ENCODE measurements at regions not wholly inside any gene's neighbourhood (a gene's known extent, or its start where the extent isn't known, plus 50 kb on each side); places are given as distances from the start of the nearest gene placed in this dataset.
"Not testable (repeated sequence)": the region's sequence is repeated elsewhere in the genome, so short reads cannot be mapped to it uniquely, and the experiment has no call there.

- no peak overlapping the region for H3K27ac Mint-ChIP-seq (ENCODE audit: unreplicated experiment)
- no peak for DNase-seq (ENCODE audit: low spot score)
- no peak for TF ChIP-seq CTCF (IDR thresholded peaks at IDR 0.05; ENCODE audit: unreplicated experiment)
- no peaks in the 10 kb centered on the region for H3K36me3 Mint-ChIP-seq (ENCODE audit: low read depth, unreplicated experiment)
- peaks cover 3% of the 10 kb centered on the region for H3K27me3 Mint-ChIP-seq (ENCODE audit: unreplicated experiment)
- H3K9me3 Mint-ChIP-seq (ENCODE audit: unreplicated experiment): peaks cover 20% of the 10 kb centered on the region
- H3K4me1 Mint-ChIP-seq (ENCODE audit: unreplicated experiment): no peaks in the 10 kb centered on the region
- no peak overlapping the region for H3K4me3 Mint-ChIP-seq (ENCODE audit: unreplicated experiment)
Measured at GRCh38 chr20:55424968-55425367, 580.4 kb downstream of the CBLN4 start.

- Mint-ChIP-seq H3K9me3 (ENCODE audit: unreplicated experiment) (peaks cover 25% of the 10 kb centered on the region), H3K36me3 (ENCODE audit: low read depth, unreplicated experiment) (no peaks in the 10 kb centered on the region), H3K4me1 (ENCODE audit: unreplicated experiment) (no peaks in the 10 kb centered on the region), H3K27me3 (ENCODE audit: unreplicated experiment) (peaks cover 6% of the 10 kb centered on the region), H3K27ac (ENCODE audit: unreplicated experiment) (no peak overlapping the region), H3K4me3 (ENCODE audit: unreplicated experiment) (no peak overlapping the region)
- no peak for TF ChIP-seq CTCF (IDR thresholded peaks at IDR 0.05; ENCODE audit: unreplicated experiment)
- DNase-seq (ENCODE audit: low spot score): no peak
Measured at GRCh38 chr20:55424476-55424875, 580.8 kb downstream of the CBLN4 start.

- H3K4me3 Mint-ChIP-seq (ENCODE audit: unreplicated experiment): no peak overlapping the region
- H3K4me1 Mint-ChIP-seq (ENCODE audit: unreplicated experiment): no peaks in the 10 kb centered on the region
- peaks cover 28% of the 10 kb centered on the region for H3K9me3 Mint-ChIP-seq (ENCODE audit: unreplicated experiment)
- DNase-seq (ENCODE audit: low spot score): no peak
- no peak for TF ChIP-seq CTCF (IDR thresholded peaks at IDR 0.05; ENCODE audit: unreplicated experiment)
- H3K27ac Mint-ChIP-seq (ENCODE audit: unreplicated experiment): no peak overlapping the region
- H3K27me3 Mint-ChIP-seq (ENCODE audit: unreplicated experiment): peaks cover 6% of the 10 kb centered on the region
- H3K36me3 Mint-ChIP-seq (ENCODE audit: low read depth, unreplicated experiment): no peaks in the 10 kb centered on the region
Measured at GRCh38 chr20:55417836-55418235, 587.5 kb downstream of the CBLN4 start.

GRCh38 chr20:55415567-55416142, 589.7 kb downstream of the CBLN4 start:
- Mint-ChIP-seq H3K36me3 (ENCODE audit: low read depth, unreplicated experiment) (no peaks in the 10 kb centered on the region), H3K27ac (ENCODE audit: unreplicated experiment) (no peak overlapping the region), H3K4me1 (ENCODE audit: unreplicated experiment) (no peaks in the 10 kb centered on the region), H3K4me3 (ENCODE audit: unreplicated experiment) (no peak overlapping the region), H3K27me3 (ENCODE audit: unreplicated experiment) (peaks cover 6% of the 10 kb centered on the region), H3K9me3 (ENCODE audit: unreplicated experiment) (peaks cover 21% of the 10 kb centered on the region)
- DNase-seq (ENCODE audit: low spot score): no peak
- TF ChIP-seq CTCF (IDR thresholded peaks at IDR 0.05; ENCODE audit: unreplicated experiment): no peak

- H3K4me1 Mint-ChIP-seq (ENCODE audit: unreplicated experiment); H3K4me3 Mint-ChIP-seq (ENCODE audit: unreplicated experiment); H3K27ac Mint-ChIP-seq (ENCODE audit: unreplicated experiment); H3K27me3 Mint-ChIP-seq (ENCODE audit: unreplicated experiment); H3K36me3 Mint-ChIP-seq (ENCODE audit: low read depth, unreplicated experiment); DNase-seq (ENCODE audit: low spot score): not testable (repeated sequence)
- peaks cover 14% of the 10 kb centered on the region for H3K9me3 Mint-ChIP-seq (ENCODE audit: unreplicated experiment)
Measured at GRCh38 chr20:55412508-55412907, 592.8 kb downstream of the CBLN4 start.

Measured in endothelial cell (in vitro differentiated cells).